IMR-90 (cell line): ENCODE measurements at regions not wholly inside any gene's neighbourhood (a gene's known extent, or its start where the extent isn't known, plus 50 kb on each side); places are given as distances from the start of the nearest gene placed in this dataset.

ENCODE experiments used
- ATAC-seq: fragments of 200-7000 bp; cut with Tn5 transposase; 2 replicates; pipeline ENCODE4 v1.9.1; 2020; ENCODE audit warnings: low read depth, mild to moderate bottlenecking, moderate library complexity
- BruUV-seq: library from RNA; stranded (reverse); fragments of 400-500 nt; replicated peaks from 2 replicates; lab custom pipeline; 2021; lab: Mats Ljungman, UMichigan
- CTCF ChIA-PET: fragments of 300-600 bp; formaldehyde crosslinking; extraction: SDS; loops from one replicate; lab custom pipeline; 2021; ENCODE audit warnings: antibody characterized with exemption; lab: Yijun Ruan, JAX
- POLR2A ChIA-PET: fragments of 300-600 bp; sonication (Branson Sonifier 250); formaldehyde crosslinking; loops from one replicate; lab custom pipeline; 2022; ENCODE audit warnings: antibody characterized with exemption; ENCODE audit not compliant: unreplicated experiment; lab: Charles Lee
- DNase-seq: peaks from one replicate; pipeline ENCODE4 v3.0.0; 2013
- H2AFZ ChIP-seq: replicated peaks from 2 replicates; pipeline ENCODE3; 2013; ENCODE audit warnings: low read length, mild to moderate bottlenecking; ENCODE audit not compliant: poor library complexity
- H2AK5ac ChIP-seq: 2 replicates; pipeline ENCODE4 v1.6.1; 2013; ENCODE audit warnings: low read depth, low read length, inconsistent platforms
- H2AK9ac ChIP-seq: replicated peaks from 2 replicates; pipeline ENCODE3; 2013; ENCODE audit warnings: mild to moderate bottlenecking, low read depth, low read length, moderate library complexity; ENCODE audit not compliant: poor library complexity
- H2BK120ac ChIP-seq: 2 replicates; pipeline ENCODE4 v1.6.1; 2013; ENCODE audit warnings: low read depth, low read length, inconsistent platforms
- H2BK15ac ChIP-seq: 3 replicates; pipeline ENCODE4 v1.6.1; 2013; ENCODE audit warnings: low read depth, low read length, inconsistent platforms
- H2BK20ac ChIP-seq: 2 replicates; pipeline ENCODE4 v1.6.1; 2013; ENCODE audit warnings: low read depth, mild to moderate bottlenecking, inconsistent platforms, low read length, moderate library complexity
- H2BK5ac ChIP-seq: 2 replicates; pipeline ENCODE4 v1.6.1; 2013; ENCODE audit warnings: mild to moderate bottlenecking, low read depth, low read length, inconsistent platforms; ENCODE audit not compliant: poor library complexity, severe bottlenecking
- H3K14ac ChIP-seq: replicated peaks from 2 replicates; pipeline ENCODE4 v1.6.1; 2013; ENCODE audit warnings: low read depth, low read length, inconsistent platforms
- H3K18ac ChIP-seq: 2 replicates; pipeline ENCODE4 v1.6.1; 2013; ENCODE audit warnings: low read depth, low read length, control low read depth
- H3K23ac ChIP-seq: 2 replicates; pipeline ENCODE4 v1.6.1; 2013; ENCODE audit warnings: low read depth, low read length, inconsistent platforms
- H3K27ac ChIP-seq: 2 replicates; pipeline ENCODE4 v1.5.1; 2013; ENCODE audit warnings: mild to moderate bottlenecking, control low read depth, low read length; ENCODE audit not compliant: insufficient read depth
- H3K27me3 ChIP-seq: 2 replicates; pipeline ENCODE4 v1.6.1; 2013; ENCODE audit warnings: low read length; ENCODE audit not compliant: control insufficient read depth, insufficient read depth
- H3K36me3 ChIP-seq: 2 replicates; pipeline ENCODE4 v1.6.1; 2013; ENCODE audit warnings: low read length, mixed read lengths; ENCODE audit not compliant: control insufficient read depth, insufficient read depth
- H3K4ac ChIP-seq: 2 replicates; pipeline ENCODE4 v1.6.1; 2013; ENCODE audit warnings: low read depth, low read length, inconsistent platforms
- H3K4me1 ChIP-seq: 2 replicates; pipeline ENCODE4 v1.6.1; 2013; ENCODE audit warnings: low read length, mixed read lengths; ENCODE audit not compliant: control insufficient read depth, insufficient read depth
- H3K4me2 ChIP-seq: 2 replicates; pipeline ENCODE4 v1.6.1; 2013; ENCODE audit warnings: low read depth, mild to moderate bottlenecking, control low read depth, low read length, moderate library complexity
- H3K4me3 ChIP-seq: 2 replicates; pipeline ENCODE4 v1.5.1; 2013; ENCODE audit warnings: low read depth, mild to moderate bottlenecking, control low read depth, low read length, moderate library complexity; ENCODE audit not compliant: insufficient read depth
- H3K56ac ChIP-seq: 2 replicates; pipeline ENCODE4 v1.6.1; 2013; ENCODE audit warnings: low read length, inconsistent platforms; ENCODE audit not compliant: insufficient read depth; ENCODE audit errors: extremely low read depth
- H3K79me1 ChIP-seq, 2 experiments: 2 replicates each; pipeline ENCODE4 v1.6.1; 2013; ENCODE audit warnings: low read length in 2 of 2, inconsistent platforms in 1 of 2, low read depth in 1 of 2
- H3K9ac ChIP-seq: 2 replicates; pipeline ENCODE4 v1.6.1; 2013; ENCODE audit warnings: low read depth, low read length, control low read depth
- H3K9me1 ChIP-seq: 2 replicates; pipeline ENCODE4 v1.6.1; 2013; ENCODE audit warnings: low read length, inconsistent platforms; ENCODE audit not compliant: insufficient read depth
- H3K9me3 ChIP-seq: 2 replicates; pipeline ENCODE4 v1.6.1; 2013; ENCODE audit warnings: low read length; ENCODE audit not compliant: control insufficient read depth, insufficient read depth
- H4K20me1 ChIP-seq: 2 replicates; pipeline ENCODE4 v1.6.1; 2013; ENCODE audit warnings: low read length, inconsistent platforms; ENCODE audit not compliant: insufficient read depth
- H4K5ac ChIP-seq: 2 replicates; pipeline ENCODE4 v1.6.1; 2013; ENCODE audit warnings: mild to moderate bottlenecking, low read depth, low read length, control low read depth
- H4K8ac ChIP-seq, 2 experiments: 2 replicates each; pipeline ENCODE4 v1.6.1; 2013; ENCODE audit warnings: low read depth in 2 of 2, low read length in 2 of 2, control low read depth in 1 of 2, inconsistent platforms in 1 of 2
- H4K91ac ChIP-seq: 2 replicates; pipeline ENCODE4 v1.6.1; 2013; ENCODE audit warnings: low read depth, low read length, inconsistent platforms; ENCODE audit not compliant: insufficient read depth
- BHLHE40 ChIP-seq: fragments of 150-350 bp; IDR thresholded peaks from 2 replicates; pipeline ENCODE4 v1.6.1; 2016; ENCODE audit warnings: mild to moderate bottlenecking, low read depth, low read length
- CEBPB ChIP-seq: IDR thresholded peaks from 2 replicates; pipeline ENCODE4 v1.6.1; 2012; ENCODE audit warnings: low read depth, low read length, improper control_type of control experiment
- CHD1 ChIP-seq: IDR thresholded peaks from 2 replicates; pipeline ENCODE4 v1.6.1; 2012; ENCODE audit warnings: low read depth, low read length, improper control_type of control experiment
- FOS ChIP-seq: fragments of 150-350 bp; IDR thresholded peaks from 2 replicates; pipeline ENCODE4 v1.6.1; 2016; ENCODE audit warnings: low read depth, low read length
- MAFK ChIP-seq: IDR thresholded peaks from 2 replicates; pipeline ENCODE4 v1.6.1; 2012; ENCODE audit warnings: low read depth, low read length, improper control_type of control experiment
- MAZ ChIP-seq: IDR thresholded peaks from 2 replicates; pipeline ENCODE4 v1.6.1; 2012; ENCODE audit warnings: low read depth, mild to moderate bottlenecking, low read length, improper control_type of control experiment, moderate library complexity, borderline replicate concordance
- MXI1 ChIP-seq: IDR thresholded peaks from 2 replicates; pipeline ENCODE4 v1.6.1; 2012; ENCODE audit warnings: low read depth, mild to moderate bottlenecking, low read length, moderate library complexity, borderline replicate concordance
- NFE2L2 ChIP-seq: fragments of 150-350 bp; IDR thresholded peaks from 2 replicates; pipeline ENCODE4 v1.6.1; 2016; ENCODE audit warnings: low read depth, mild to moderate bottlenecking, low read length
- POLR2A ChIP-seq: IDR thresholded peaks from 2 replicates; pipeline ENCODE4 v1.6.1; 2012; ENCODE audit warnings: mild to moderate bottlenecking, low read depth, low read length
- RAD21 ChIP-seq: IDR thresholded peaks from 2 replicates; pipeline ENCODE4 v1.6.1; 2012; ENCODE audit warnings: low read length, improper control_type of control experiment
- RCOR1 ChIP-seq: IDR thresholded peaks from 2 replicates; pipeline ENCODE4 v1.6.1; 2012; ENCODE audit warnings: mild to moderate bottlenecking, low read length, improper control_type of control experiment; ENCODE audit not compliant: insufficient replicate concordance
- RFX5 ChIP-seq: IDR thresholded peaks from 2 replicates; pipeline ENCODE4 v1.8.0; 2012; ENCODE audit warnings: low read depth, mild to moderate bottlenecking, low read length, moderate library complexity
- SMC3 ChIP-seq: fragments of 150-350 bp; IDR thresholded peaks from 2 replicates; pipeline ENCODE4 v1.6.1; 2016; ENCODE audit warnings: low read depth, mild to moderate bottlenecking, antibody characterized with exemption, low read length, moderate library complexity
- WGBS, 2 experiments: methylation state at CpG; one replicate each; pipeline versions ENCODE4 v1.1.5 to v1.1.7; 2013; ENCODE audit warnings: missing lambda C conversion rate in 2 of 2; ENCODE audit not compliant: insufficient read length in 1 of 2; ENCODE audit errors: extremely low coverage in 2 of 2; 5-methylcytosine and 5-hydroxymethylcytosine counted together
- dilution Hi-C: fragments of 300-500 bp; cut with HindIII; formaldehyde crosslinking; loops from one replicate; pipeline ENCODE4 v1.14.3; 2018; ENCODE audit warnings: low sequenced_read_pairs; ENCODE audit not compliant: unreplicated experiment
- in situ Hi-C: fragments of 300-500 bp; cut with MboI; formaldehyde crosslinking; loops from 3 replicates; pipeline ENCODE4 v1.14.3; 2019; ENCODE audit warnings: low sequenced_read_pairs, inconsistent platforms, mixed read lengths
- intact Hi-C: fragments of 100-400 bp; cut with micrococcal nuclease; formaldehyde crosslinking; loops from 2 replicates; pipeline ENCODE4 v1.10.0; 2022
- TF ChIP-seq, protein P1 (sequence below): fragments of 150-350 bp; IDR thresholded peaks from 2 replicates; pipeline ENCODE4 v1.6.1; 2016; ENCODE audit warnings: low read depth, mild to moderate bottlenecking, low read length, moderate library complexity, borderline replicate concordance
- TF ChIP-seq, protein P2 (sequence below): fragments of 150-350 bp; IDR thresholded peaks from 2 replicates; pipeline ENCODE4 v1.6.1; 2017; ENCODE audit warnings: mild to moderate bottlenecking, antibody characterized with exemption, low read length, low read depth
- TF ChIP-seq, protein P3 (sequence below): conservative IDR thresholded peaks from 2 replicates; pipeline ENCODE4 v1.5.1; 2012; ENCODE audit warnings: mild to moderate bottlenecking, low read depth, low read length, improper control_type of control experiment

DNA sequence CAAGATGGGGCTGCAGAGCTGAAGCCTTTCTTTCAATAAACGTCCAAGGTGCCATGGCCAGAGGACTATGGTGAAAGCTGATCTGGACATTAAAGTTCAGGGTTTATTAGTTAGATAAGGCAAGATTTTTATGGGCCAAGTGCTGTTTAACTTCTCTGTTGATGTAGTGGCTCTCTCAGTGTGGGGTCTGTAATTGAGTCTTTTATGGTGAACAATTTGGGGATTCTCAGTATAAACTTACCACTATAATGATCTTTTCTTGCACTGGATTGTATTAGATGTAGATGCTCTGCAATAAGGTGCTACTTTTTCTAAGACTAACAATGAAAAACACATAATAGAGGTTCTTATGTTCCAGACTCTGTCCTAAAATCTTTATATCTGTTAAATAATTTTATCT is 190.1 kb upstream of the KLF12 start:
- H3K9me1 ChIP-seq, result no peaks in the 10 kb centered on the region
- in situ Hi-C loops (no loop called here), dilution Hi-C loops (no loop called here), intact Hi-C loops (loop anchor here (10.0 kb wide), 1 partner anchor 450 kb away; no protein-coding TSS in a partner anchor)
- no peaks in the 10 kb centered on the region for H3K79me1 ChIP-seq
- H4K20me1 ChIP-seq, result no peaks in the 10 kb centered on the region
- no peak overlapping the region for H2BK120ac ChIP-seq
- H3K56ac ChIP-seq, result no peak overlapping the region
- H3K27ac ChIP-seq, result no peak overlapping the region
- no peak for DNase-seq
- TF ChIP-seq MXI1, result no peak
- TF ChIP-seq, protein P1, sequence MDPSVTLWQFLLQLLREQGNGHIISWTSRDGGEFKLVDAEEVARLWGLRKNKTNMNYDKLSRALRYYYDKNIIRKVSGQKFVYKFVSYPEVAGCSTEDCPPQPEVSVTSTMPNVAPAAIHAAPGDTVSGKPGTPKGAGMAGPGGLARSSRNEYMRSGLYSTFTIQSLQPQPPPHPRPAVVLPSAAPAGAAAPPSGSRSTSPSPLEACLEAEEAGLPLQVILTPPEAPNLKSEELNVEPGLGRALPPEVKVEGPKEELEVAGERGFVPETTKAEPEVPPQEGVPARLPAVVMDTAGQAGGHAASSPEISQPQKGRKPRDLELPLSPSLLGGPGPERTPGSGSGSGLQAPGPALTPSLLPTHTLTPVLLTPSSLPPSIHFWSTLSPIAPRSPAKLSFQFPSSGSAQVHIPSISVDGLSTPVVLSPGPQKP, result no peak
- TF ChIP-seq FOS, result no peak
- TF ChIP-seq, protein P2, sequence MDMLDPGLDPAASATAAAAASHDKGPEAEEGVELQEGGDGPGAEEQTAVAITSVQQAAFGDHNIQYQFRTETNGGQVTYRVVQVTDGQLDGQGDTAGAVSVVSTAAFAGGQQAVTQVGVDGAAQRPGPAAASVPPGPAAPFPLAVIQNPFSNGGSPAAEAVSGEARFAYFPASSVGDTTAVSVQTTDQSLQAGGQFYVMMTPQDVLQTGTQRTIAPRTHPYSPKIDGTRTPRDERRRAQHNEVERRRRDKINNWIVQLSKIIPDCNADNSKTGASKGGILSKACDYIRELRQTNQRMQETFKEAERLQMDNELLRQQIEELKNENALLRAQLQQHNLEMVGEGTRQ, result no peak
- TF ChIP-seq SMC3, result no peak
- no peak for TF ChIP-seq RAD21
- no peak for TF ChIP-seq MAFK
- TF ChIP-seq NFE2L2, result no peak
- no peak for TF ChIP-seq RCOR1
- no peak for TF ChIP-seq CEBPB
- no peak for TF ChIP-seq RFX5
- TF ChIP-seq BHLHE40, result no peak
- TF ChIP-seq CHD1, result no peak
- no peak for TF ChIP-seq MAZ
- TF ChIP-seq, protein P3, sequence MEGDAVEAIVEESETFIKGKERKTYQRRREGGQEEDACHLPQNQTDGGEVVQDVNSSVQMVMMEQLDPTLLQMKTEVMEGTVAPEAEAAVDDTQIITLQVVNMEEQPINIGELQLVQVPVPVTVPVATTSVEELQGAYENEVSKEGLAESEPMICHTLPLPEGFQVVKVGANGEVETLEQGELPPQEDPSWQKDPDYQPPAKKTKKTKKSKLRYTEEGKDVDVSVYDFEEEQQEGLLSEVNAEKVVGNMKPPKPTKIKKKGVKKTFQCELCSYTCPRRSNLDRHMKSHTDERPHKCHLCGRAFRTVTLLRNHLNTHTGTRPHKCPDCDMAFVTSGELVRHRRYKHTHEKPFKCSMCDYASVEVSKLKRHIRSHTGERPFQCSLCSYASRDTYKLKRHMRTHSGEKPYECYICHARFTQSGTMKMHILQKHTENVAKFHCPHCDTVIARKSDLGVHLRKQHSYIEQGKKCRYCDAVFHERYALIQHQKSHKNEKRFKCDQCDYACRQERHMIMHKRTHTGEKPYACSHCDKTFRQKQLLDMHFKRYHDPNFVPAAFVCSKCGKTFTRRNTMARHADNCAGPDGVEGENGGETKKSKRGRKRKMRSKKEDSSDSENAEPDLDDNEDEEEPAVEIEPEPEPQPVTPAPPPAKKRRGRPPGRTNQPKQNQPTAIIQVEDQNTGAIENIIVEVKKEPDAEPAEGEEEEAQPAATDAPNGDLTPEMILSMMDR, result no peak
- no peak for TF ChIP-seq POLR2A
- no CpG with 5 or more reads among the region's 1 CpG for WGBS, 2 experiments
- no peak overlapping the region for H2AFZ ChIP-seq
- no peak overlapping the region for H2AK5ac ChIP-seq
- no peak overlapping the region for H4K5ac ChIP-seq
- no peak overlapping the region for H2BK15ac ChIP-seq
- ATAC-seq, result no peak
- no peaks in the 10 kb centered on the region for H3K9me3 ChIP-seq
- H3K14ac ChIP-seq, result no peak overlapping the region
- H3K27me3 ChIP-seq, result 0 out of 2 replicates have a peak, but pooled peaks cover 2% of the 10 kb centered on the region
- no peak overlapping the region for H4K91ac ChIP-seq
- ChIA-PET CTCF (no interaction called here), POLR2A (no interaction called here)
- no peak overlapping the region for H3K4me3 ChIP-seq
- H3K4me1 ChIP-seq, result no peaks in the 10 kb centered on the region
- H3K4me2 ChIP-seq, result no peak overlapping the region
- H4K8ac ChIP-seq, result no peak overlapping the region
- no peak overlapping the region for H3K9ac ChIP-seq
- H3K4ac ChIP-seq, result no peak overlapping the region
- no peak overlapping the region for H3K18ac ChIP-seq
- no peak overlapping the region for H2AK9ac ChIP-seq
- no peak overlapping the region for H2BK5ac ChIP-seq
- no peak overlapping the region for H2BK20ac ChIP-seq
- H3K23ac ChIP-seq, result no peak overlapping the region
- no peaks in the 10 kb centered on the region for H3K36me3 ChIP-seq
- no TSS peak for BruUV-seq
